Right atrium auricular region (tissue), 2 donors: ENCODE measurements at regions not wholly inside any gene's neighbourhood (a gene's known extent, or its start where the extent isn't known, plus 50 kb on each side); places are given as distances from the start of the nearest gene placed in this dataset.

Experiments
- DNase-seq: peaks from one replicate; pipeline ENCODE4 v3.0.0-alpha.2; 2019; ENCODE audit warnings: low spot score
- H3K27ac ChIP-seq, 2 donors: fragments of 200-600 bp; sonication (generic); 1 replicate in 1 of 2; 2 replicates in 1 of 2; pipeline ENCODE4 v1.5.1; 2016 to 2019
- H3K27me3 ChIP-seq, 2 donors: fragments of 200-600 bp; sonication (generic); one replicate each; pipeline versions ENCODE4 v1.5.1 to v1.6.0; 2017 to 2019
- H3K36me3 ChIP-seq: fragments of 200-600 bp; sonication (generic); one replicate; pipeline ENCODE4 v1.5.1; 2016
- H3K4me1 ChIP-seq, 2 donors: fragments of 200-600 bp; sonication (generic); one replicate each; pipeline versions ENCODE4 v1.5.1 to v1.6.0; 2017 to 2019
- H3K4me3 ChIP-seq, 2 donors: fragments of 200-600 bp; sonication (generic); 1 replicate in 1 of 2; 2 replicates in 1 of 2; pipeline ENCODE4 v1.5.1; 2017 to 2019; ENCODE audit warnings: mild to moderate bottlenecking in 1 of 2, moderate library complexity in 1 of 2
- H3K9me3 ChIP-seq, 2 donors: fragments of 200-600 bp; sonication (generic); one replicate each; pipeline ENCODE4 v1.5.1; 2019
- CTCF ChIP-seq, 2 donors: fragments of 200-600 bp; sonication (generic); IDR thresholded peaks; one replicate each; pipeline ENCODE4 v1.5.1; 2019; ENCODE audit warnings: antibody characterized with exemption in 2 of 2

GRCh38 chr4:64857815-64858214 is 448.6 kb upstream of the TECRL start:
- Histone ChIP-seq H3K27ac (no peak overlapping the region), H3K4me1 (no peaks in the 10 kb centered on the region), H3K36me3 (no peaks in the 10 kb centered on the region), H3K9me3 (no peaks in the 10 kb centered on the region), H3K27me3 (no peaks in the 10 kb centered on the region), H3K4me3 (no peak overlapping the region)
- TF ChIP-seq CTCF (IDR thresholded peaks at IDR 0.05), result no peak
- no peak for DNase-seq

- H3K27me3 ChIP-seq, result no peaks in the 10 kb centered on the region
- H3K36me3 ChIP-seq, result no peaks in the 10 kb centered on the region
- H3K4me3 ChIP-seq, result no peak overlapping the region
- no peak overlapping the region for H3K27ac ChIP-seq
- TF ChIP-seq CTCF (IDR thresholded peaks at IDR 0.05), result no peak
- no peaks in the 10 kb centered on the region for H3K4me1 ChIP-seq
- no peak for DNase-seq
- H3K9me3 ChIP-seq, result no peaks in the 10 kb centered on the region
Observed at GRCh38 chr4:64857198-64857597, 447.9 kb upstream of the TECRL start.

- no peaks in the 10 kb centered on the region for H3K4me1 ChIP-seq
- no peak overlapping the region for H3K4me3 ChIP-seq
- H3K27me3 ChIP-seq, result no peaks in the 10 kb centered on the region
- H3K9me3 ChIP-seq, result peaks cover 0 to 4% of the 10 kb centered on the region in 2 donors
- H3K27ac ChIP-seq, result no peak overlapping the region
- no peak for TF ChIP-seq CTCF (IDR thresholded peaks at IDR 0.05)
- no peak for DNase-seq
- H3K36me3 ChIP-seq, result no peaks in the 10 kb centered on the region
Observed at GRCh38 chr4:64846417-64846816, 437.2 kb upstream of the TECRL start.

GRCh38 chr4:64829749-64830148 is 420.5 kb upstream of the TECRL start:
- no peak for TF ChIP-seq CTCF (IDR thresholded peaks at IDR 0.05)
- DNase-seq, result no peak
- H3K27me3 ChIP-seq, result no peaks in the 10 kb centered on the region

GRCh38 chr4:64824591-64824990 is 415.3 kb upstream of the TECRL start:
- Histone ChIP-seq H3K27me3 (no peaks in the 10 kb centered on the region), H3K4me1 (no peaks in the 10 kb centered on the region), H3K27ac (no peak overlapping the region), H3K9me3 (no peaks in the 10 kb centered on the region), H3K36me3 (no peaks in the 10 kb centered on the region), H3K4me3 (no peak overlapping the region)
- no peak for DNase-seq
- no peak for TF ChIP-seq CTCF (IDR thresholded peaks at IDR 0.05)

More at GRCh38 chr4:64829749-64830148, 420.5 kb upstream of the TECRL start:
- Histone ChIP-seq H3K4me1 (no peaks in the 10 kb centered on the region), H3K4me3 (no peak overlapping the region), H3K27ac (no peak overlapping the region), H3K36me3 (no peaks in the 10 kb centered on the region), H3K9me3 (no peaks in the 10 kb centered on the region)

- Histone ChIP-seq H3K9me3 (no peaks in the 10 kb centered on the region), H3K4me3 (no peak overlapping the region), H3K27me3 (no peaks in the 10 kb centered on the region), H3K4me1 (no peaks in the 10 kb centered on the region), H3K36me3 (no peaks in the 10 kb centered on the region), H3K27ac (no peak overlapping the region)
- no peak for DNase-seq
- TF ChIP-seq CTCF (IDR thresholded peaks at IDR 0.05), result no peak
Observed at GRCh38 chr4:64822405-64822804, 413.2 kb upstream of the TECRL start.
